Esophagus squamous epithelium (tissue), 4 donors: ENCODE measurements at regions not wholly inside any gene's neighbourhood (a gene's known extent, or its start where the extent isn't known, plus 50 kb on each side); places are given as distances from the start of the nearest gene placed in this dataset.

Source experiments
- CTCF ChIP-seq, 6 experiments: fragments of 450-650 bp in 4 of 6; fragments of 200-600 bp in 2 of 6; sonication (generic) in 2 of 6; IDR thresholded peaks; one replicate each; pipeline ENCODE4 v1.5.1; 2016 to 2019; ENCODE audit warnings: antibody characterized with exemption in 6 of 6, mild to moderate bottlenecking in 4 of 6, moderate library complexity in 4 of 6
- POLR2A ChIP-seq, 4 donors: fragments of 450-650 bp; IDR thresholded peaks; one replicate each; pipeline ENCODE4 v1.6.1; 2017; ENCODE audit warnings: antibody characterized with exemption in 4 of 4, mild to moderate bottlenecking in 4 of 4, moderate library complexity in 3 of 4

- TF ChIP-seq CTCF (IDR thresholded peaks at IDR 0.05): no peak
- TF ChIP-seq POLR2A (IDR thresholded peaks at IDR 0.05): no peak
These were observed 366.4 kb upstream of the POM121L12 start for GRCh38 chr7:52669031-52669430.
